CD1c-positive myeloid dendritic cell (primary cell): ENCODE measurements at regions not wholly inside any gene's neighbourhood (a gene's known extent, or its start where the extent isn't known, plus 50 kb on each side); places are given as distances from the start of the nearest gene placed in this dataset.

Experiments used
- DNase-seq: peaks from one replicate; pipeline ENCODE4 v3.0.0-alpha.2; 2016; ENCODE audit errors: extremely low spot score

DNA sequence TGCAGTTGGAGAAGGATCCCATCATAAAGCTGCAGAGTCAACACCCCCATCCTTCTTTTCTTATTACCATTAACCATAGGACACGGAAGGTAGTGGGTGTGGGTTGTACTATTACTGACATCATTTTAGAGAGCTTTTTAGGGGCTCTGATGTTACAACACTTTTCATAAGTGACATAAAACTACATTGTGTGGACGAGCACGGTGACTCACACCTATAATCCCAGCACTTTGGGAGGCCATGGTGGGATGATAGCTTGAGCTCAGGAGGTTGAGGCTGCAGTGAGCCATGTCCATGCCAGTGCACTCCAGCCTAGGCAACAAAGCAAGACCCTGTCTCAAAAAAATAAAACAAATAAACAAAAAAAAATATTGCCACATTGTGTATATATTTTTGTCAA, 167.1 kb downstream of the DUSP6 start:
- no peak for DNase-seq

DNA sequence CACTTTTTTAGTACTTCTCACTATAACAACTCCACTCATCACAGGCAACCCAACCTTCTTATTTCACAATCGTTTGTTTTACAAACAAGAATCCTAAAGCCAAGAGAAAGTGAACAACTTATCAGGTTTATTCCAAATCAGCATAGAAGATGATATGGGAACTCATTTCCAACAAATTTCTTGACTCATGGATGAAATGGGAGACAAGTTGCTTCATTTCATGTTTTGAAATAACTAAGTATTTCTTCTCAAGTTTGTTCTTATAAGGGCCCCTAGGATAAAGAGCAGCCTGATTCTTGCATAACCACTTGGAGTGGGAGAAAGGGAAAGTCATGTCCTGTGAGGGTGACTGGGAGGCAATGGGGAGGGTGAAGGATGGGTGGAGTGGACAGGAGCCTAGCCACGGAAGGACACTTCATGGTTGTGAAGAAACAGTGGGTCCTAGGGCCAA, 168.3 kb downstream of the DUSP6 start:
- peak; percentile 58 for DNase-seq

DNA sequence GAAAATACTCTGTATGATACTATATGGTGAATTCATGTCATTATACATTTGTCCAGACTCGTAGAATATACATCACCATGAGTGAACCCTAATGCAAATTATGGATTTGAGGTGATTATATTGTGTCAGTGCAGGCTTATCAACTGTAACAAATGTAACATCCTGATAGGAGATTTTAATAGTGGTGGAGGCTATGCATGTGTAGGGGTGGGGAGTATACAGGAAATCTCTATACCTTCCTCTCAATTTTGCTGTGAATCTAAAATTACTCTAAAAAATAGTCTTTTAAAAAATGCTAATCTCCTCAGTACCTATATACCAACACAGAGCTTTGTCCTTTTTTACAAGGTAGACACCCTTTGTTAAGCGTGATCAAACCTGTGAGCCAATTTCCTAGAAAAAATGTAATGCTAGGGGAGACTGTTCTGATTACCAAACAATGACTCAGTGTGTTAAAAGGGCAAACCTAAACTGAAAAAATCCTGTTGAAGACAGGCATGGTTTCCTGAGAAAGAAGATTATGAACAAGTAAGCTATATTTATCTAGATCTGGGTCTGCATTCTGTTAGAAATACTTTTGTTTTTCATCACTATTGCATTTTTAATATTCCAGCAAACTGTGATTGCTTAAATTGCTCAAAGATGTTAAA, 170.9 kb downstream of the DUSP6 start:
- peak; percentile 48 for DNase-seq

DNA sequence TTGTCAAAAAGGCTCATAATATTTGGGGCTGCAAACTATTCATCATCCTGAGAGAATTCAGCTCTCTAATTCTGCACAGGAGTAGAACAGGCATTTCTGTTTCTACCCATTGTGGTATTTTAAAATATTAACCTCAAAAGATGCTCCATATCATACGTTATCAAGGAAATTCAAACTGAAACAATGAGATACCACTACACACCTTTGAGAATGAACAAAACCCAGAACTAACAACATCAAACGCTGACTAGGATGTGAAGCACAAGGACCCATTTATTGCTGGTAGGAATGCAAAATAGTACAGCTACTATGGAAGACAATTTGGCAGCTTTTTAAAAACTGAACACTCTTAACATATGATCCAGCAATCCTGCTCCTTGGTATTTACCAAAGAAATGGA, 171.8 kb downstream of the DUSP6 start:
- no peak for DNase-seq

DNA sequence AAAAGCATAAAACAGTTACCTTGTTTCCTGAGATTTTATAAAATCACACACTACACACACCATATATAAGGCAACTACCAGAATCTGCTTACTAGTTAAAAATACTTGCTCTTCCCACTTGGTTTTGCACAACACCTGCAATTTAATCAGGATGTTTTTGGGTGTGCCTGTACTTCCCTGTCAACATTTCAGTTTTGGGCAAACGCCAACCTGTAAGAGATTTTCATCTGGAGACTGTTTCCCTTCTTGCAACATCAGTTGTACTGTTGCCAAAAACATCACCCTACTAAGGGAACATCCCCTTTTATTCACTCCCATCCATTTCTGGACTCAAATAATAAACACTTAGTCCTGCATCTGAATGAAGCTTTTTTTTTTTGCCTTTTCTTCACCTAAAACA, 172.3 kb downstream of the DUSP6 start:
- DNase-seq, result peak; percentile 84

DNA sequence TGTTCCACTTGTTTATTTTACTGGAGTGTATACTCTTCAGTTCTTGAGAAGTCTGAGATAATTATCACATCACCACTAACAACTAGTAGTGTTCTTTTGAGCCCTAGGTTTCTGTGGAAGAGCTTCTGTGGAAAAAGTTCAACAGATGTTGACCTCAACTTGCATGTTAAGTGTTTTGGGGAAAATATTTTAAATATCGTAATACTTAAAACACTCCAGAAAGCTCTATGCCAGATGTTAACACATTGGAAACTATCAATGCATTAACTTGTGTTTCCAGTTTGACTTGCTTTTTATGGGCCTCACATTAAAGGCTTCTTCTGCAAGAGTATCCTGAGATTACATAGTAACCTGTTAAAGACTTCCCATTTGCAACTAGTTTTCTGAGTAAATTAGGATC, 173.1 kb downstream of the DUSP6 start:
- DNase-seq, result no peak

DNA sequence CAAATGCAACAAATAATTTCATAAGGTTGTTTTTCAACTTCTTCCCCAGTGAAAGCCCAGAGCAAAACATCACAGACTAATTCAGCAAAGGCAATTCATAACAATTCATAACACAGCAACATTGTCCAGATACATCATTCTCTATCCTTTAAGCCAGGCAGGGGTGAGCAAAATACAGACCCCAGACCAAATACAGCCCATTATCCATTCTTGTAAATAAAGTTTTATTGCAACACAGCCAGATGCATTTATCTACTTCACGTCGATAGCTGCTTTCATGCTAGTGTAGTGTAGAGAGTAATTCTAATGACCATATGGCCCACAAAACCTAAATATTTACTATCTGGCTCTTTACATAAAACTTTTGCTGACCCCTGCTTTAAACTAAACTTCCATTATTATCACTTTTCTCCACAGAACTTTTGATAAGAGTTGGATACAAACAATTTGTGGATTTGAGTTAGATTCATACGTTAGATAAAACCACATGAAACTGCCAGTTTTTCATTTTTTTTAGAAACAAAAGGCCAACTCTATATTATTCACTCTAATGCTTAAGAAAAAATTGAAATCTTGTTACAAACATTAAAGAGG, 174.4 kb downstream of the DUSP6 start:
- DNase-seq, result no peak

DNA sequence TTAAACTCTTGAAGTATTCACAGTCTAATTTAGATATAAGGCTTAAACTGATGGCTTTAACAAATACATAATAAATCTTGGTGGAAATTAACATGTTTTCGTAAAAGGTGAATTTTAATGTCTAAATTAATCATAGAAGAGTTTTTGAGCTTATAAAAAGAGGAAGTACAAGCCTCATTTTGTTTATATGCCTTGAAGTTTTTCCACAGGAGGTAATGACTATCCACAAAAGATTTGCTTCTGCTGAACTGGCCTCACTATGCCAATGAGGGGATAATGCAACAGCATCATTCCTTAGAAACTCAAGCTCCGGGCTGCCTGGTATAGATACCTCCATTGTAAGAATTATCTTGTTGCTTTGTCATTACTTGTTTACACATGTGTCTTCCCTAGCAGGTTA, 175.6 kb downstream of the DUSP6 start:
- DNase-seq, result peak; percentile 32

DNA sequence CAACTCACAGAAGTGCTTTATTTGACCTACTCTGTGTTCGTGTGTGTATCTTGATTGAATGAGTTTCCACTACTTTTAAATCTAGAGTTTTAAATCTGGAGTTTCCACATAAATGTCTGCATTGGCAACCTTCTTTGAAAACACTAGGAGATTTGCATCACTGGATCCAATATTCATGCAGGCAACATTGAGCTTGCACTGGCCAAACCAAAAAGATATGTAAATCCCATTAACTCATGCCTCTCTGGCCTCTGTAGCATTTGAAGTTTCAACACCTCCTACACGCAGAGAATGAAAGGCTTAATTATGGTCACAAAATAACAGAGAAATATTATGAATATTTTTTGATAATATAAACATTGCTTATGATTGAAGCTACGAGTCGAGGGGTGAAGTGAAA, 178.6 kb downstream of the DUSP6 start:
- no peak for DNase-seq

DNA sequence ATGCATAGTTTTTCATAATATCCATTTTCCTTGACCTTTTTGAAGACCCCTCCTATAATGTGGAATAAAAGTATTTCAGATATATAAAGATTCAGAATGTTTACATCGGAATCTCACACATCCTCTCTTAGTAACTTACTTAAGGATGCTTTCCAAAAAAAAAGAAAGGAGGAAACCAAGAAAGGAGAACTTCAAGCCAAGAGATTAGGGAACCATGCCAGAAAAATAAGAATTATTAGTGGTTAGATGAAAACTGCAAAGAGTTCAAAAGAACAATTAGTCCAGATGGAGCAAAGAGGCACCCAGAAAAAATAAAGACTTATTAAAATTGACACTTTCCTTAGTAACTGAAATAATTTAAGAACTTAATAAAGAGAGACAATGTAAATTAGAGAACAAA, 179.2 kb downstream of the DUSP6 start:
- peak; percentile 61 for DNase-seq

DNA sequence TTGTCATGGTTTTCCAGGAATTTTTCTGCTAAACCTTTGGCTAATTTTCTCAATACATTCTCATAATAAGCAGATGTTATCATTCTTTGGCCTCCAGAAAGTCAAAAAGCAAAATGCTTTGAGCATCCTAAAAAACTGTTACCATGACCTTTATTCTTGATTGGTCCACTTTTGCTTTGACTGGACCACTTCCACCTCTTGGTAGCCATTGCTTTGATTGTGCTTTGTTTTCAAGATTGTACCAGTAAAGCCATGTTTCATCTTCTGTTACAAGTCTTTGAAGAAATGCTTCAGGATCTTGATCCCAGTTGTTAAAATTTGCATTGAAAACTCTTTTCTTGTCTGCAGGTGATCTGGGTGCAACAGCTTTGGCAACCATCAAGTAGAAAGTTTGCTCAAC, 180.1 kb downstream of the DUSP6 start:
- no peak for DNase-seq

DNA sequence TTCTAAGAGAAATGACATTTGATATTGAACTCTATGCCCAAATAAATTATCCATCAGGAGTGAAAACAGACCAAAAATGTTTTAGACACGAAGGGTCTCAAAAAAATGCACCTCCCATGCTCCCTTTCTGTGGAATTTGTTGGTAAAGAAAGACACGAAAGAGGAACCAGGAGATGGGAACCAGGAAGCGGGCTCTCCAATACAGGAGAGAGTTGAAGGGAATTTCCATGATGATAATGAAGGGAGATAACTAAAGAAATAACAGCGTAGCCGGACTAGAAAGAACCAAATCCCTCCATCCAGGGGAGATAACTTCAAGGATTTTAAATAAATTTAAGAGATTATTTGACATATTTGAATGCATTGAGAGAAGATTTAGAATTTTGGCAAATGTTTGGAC, 183.0 kb downstream of the DUSP6 start:
- peak; percentile 69 for DNase-seq

DNA sequence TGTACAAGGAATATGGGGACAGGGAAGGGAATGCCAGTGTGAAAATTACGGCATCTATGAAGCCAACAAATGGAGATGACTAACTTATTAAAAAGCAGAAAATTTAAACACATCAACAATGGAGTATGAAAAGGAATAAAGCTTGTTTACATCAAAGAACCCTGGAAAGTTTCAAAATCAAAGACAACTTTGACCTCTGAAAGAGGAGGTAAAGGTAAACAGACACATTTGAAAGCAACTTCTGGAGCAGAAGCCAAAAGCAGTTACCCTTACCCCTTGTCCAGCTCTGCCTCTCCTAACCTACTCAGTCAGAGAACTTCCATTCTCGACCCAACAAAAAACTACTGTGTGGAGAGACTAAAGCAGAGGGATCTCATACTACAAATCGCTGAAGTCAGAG, 184.3 kb downstream of the DUSP6 start:
- no peak for DNase-seq

DNA sequence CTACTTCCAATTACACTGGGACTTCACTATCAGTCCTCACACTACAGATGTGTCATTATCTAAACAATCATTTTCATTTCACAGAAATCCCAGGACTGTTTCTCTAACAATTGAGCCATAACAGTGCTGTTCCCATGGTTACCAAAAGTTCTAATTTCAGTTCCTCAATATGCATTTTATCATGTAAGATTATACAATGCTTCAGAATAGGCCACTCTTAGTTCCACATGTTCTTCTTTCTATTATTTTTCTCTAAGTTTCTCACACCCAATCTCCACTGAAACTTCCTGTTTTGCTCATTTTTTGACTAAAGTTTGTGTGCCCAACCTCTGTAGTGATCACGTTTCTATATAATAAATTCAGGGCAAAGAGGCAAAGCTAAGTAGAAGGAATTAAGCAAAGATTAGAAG, 185.8 kb downstream of the DUSP6 start:
- DNase-seq, result peak; percentile 98

DNA sequence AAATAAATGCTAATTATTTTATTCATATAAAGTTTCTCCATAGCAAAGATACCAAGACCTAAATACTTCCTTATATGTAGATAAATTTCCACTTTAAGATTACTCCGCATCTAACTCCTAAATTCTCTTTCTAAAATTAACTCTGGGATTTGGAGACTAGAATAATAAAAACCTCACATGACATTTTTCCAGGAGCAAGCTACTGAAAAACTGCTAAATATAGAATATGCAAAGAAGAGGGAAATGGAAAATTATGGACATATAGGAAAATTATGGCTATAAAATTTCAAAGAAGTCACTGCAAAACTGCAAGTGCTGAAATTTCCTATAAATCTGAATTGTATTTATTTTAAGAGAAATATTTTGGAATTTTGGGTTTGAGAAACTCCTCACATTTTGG, 186.2 kb downstream of the DUSP6 start:
- DNase-seq, result no peak

DNA sequence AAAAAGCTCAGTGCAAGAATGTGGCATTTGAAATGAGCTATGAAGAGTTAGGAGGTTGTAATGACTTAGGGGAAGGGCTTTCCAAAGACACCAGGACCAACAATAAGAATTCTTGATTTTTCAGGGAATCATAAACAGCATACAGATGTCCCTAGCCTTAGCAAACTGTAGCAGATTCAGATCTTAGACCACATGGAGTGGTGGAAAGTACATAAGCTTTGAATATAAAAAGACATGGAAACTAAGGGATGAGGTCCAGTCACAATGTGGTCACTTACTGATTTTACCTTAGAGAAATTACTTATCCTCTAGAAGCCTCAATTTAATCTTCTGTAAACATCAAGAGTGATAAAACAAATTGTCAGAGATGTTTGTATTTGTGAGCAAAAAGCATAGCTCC, 186.6 kb downstream of the DUSP6 start:
- DNase-seq, result no peak

DNA sequence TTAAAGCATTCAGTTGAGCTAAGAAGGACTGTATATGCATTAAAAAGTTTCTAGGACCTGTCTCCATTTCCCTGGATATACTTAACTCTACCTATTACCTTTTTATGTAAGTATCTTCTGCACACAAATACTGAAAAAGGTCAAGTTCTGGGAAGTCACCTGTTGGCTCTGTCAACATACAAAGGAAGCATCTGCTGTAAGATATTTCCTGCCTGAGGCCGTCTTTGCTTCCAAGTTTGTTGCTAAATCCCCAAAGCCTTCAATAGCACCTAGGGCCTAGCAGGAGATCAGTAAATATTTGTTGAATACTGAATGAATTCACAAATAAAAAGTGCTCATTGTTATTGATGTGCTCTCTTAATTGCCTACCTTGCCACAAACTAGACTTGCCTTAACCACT, 188.4 kb downstream of the DUSP6 start:
- DNase-seq, result no peak

DNA sequence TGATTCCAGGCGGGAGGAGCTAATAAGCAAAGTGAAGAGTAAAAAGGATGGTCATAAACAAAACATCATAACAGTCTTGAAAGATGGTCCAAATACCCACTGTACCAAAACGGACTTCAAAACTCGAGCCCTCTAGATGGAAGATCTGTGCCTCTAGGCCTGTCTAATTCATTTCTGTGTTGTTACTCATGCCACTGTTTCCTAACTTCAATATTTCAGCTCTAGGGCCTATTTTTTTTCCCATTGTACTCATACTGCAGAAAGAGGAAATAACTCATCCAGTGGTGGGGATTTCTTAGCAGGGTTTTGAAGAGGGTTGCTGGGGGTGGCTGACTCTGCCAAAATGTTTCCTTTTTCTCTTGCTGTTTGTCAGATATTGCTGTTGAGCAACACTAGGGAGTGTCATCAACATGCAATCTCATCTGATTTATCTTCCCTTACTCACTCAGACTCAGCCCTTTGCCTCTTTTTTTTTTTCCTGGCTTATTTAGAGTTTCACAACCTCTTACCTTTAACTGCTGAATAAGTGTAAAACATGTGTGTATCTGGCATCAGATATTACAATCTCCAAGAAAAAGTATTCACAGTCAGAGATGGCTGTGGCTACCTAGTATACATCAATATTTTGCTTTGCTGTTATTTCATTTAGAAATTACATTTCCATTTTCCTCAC, 189.6 kb downstream of the DUSP6 start:
- DNase-seq, result peak; percentile 97

DNA sequence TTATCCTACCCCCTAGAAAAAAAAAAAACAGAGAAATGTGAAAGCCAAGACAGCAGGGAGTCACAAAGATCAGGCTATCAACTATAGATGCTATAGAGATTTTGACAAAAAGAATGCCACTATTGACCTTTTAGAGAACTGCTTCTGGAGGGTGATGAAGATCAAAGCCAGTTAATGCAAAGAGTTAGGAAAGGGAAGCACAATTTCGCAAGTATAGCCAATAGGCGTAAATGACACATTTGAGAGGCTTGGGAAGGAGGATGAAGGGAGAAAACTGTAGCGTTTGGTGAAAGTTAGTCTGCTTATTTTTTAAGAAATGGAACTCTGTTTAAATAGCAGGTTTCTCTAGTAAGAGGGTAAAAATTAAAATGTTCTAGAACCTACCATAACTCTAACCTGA, 190.7 kb downstream of the DUSP6 start:
- DNase-seq, result peak; percentile 81

DNA sequence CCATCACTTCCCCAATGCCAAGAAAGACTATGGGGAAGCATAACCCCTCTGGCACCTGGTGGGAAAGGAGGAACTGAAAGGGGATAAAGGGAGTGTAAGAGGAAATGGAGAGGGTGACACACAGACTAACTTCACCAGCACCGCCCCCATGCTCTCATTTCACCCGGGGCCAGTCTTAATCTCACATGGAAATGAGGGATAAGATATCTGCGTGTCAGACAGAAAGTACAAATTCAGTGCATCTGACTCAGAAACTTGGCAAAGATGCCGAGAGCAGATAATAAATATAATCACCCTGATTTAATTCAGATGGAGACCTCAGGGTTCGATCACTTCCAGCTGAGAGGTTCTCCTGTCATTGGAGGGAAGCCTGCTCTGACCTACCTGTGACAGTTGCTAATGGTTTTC, 191.6 kb downstream of the DUSP6 start:
- peak; percentile 86 for DNase-seq

DNA sequence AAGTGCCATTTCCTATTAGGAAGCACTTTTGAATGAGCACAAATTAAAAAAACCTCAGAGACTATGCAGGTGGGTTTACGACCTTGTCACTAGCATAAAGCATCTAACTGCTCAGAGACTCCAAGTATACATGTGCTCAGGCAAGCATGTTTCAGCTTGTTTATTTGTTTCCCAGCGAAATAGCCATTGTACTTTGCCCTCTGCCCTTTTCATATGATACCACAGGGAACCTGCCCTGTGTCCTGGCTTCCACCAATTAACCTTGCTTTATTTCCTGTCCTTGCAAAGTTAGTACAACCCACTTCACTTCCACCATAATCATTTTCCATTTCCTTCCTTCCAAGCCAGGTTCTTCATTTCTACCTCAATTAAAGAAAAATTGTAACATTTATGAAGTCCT, 194.9 kb downstream of the DUSP6 start:
- no peak for DNase-seq

DNA sequence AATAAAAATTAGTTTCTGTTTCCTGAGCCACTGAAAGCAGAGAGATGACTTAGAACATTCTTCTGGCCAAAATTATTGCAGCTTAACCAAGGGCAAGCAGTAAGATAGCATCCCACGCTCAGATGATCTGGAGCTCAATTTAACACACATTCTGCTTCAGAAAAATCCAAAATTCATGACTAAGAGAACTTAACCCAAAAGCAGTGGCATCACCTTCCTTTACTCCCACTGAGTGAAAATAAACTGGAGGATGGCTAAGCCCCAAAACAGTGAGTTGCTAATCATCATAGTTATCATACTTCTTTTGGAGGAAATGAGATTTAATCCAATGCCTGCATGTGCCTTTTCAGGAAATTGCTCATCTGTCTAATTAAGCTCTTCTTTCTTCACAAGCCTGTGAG, 195.4 kb downstream of the DUSP6 start:
- peak; percentile 69 for DNase-seq

DNA sequence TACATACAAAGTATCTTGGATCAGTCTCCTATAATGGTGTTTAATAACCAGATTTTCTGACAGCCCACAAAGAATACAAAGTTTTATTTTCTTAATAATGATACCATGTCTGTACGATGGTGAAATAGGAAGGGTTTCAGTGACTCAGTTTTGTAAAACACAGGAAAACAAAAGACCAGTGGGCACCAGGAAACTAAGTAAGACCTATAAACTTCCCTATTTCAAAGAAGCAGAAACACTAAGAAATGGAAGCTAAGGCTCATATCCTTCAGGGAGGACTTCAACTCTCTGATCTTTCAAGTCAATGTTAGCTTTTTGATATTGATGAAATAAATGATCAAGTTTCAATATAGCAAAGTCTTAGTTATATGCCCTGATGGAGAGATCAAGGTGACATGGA, 196.0 kb downstream of the DUSP6 start:
- DNase-seq, result peak; percentile 83
